HFFc6 (cell line): ENCODE measurements at regions not wholly inside any gene's neighbourhood (a gene's known extent, or its start where the extent isn't known, plus 50 kb on each side); places are given as distances from the start of the nearest gene placed in this dataset.

Source experiments
- DNase-seq: peaks from one replicate; pipeline ENCODE4 v3.0.0-alpha.2; 2018
- H3K27ac Mint-ChIP-seq: 2 replicates; pipeline ENCODE4 v1.8.0; 2020; ENCODE audit warnings: mild to moderate bottlenecking, mixed read lengths
- H3K27me3 Mint-ChIP-seq: 2 replicates; pipeline ENCODE4 v1.8.0; 2021; ENCODE audit warnings: mild to moderate bottlenecking, moderate library complexity, mixed read lengths; ENCODE audit not compliant: insufficient read depth
- H3K36me3 Mint-ChIP-seq: 2 replicates; pipeline ENCODE4 v1.8.0; 2021; ENCODE audit warnings: low read depth, mixed read lengths
- H3K4me1 Mint-ChIP-seq: 2 replicates; pipeline ENCODE4 v1.8.0; 2020; ENCODE audit warnings: low read depth, mixed read lengths
- H3K4me3 Mint-ChIP-seq: 2 replicates; pipeline ENCODE4 v1.8.0; 2020; ENCODE audit warnings: mild to moderate bottlenecking, moderate library complexity, mixed read lengths
- H3K9me3 Mint-ChIP-seq: 2 replicates; pipeline ENCODE4 v1.8.0; 2020; ENCODE audit warnings: mild to moderate bottlenecking, mixed read lengths
- CTCF ChIP-seq: fragments of 200-600 bp; sonication (generic); IDR thresholded peaks from 2 replicates; pipeline ENCODE4 v1.5.0; 2021; ENCODE audit warnings: antibody characterized with exemption, mild to moderate bottlenecking

DNA sequence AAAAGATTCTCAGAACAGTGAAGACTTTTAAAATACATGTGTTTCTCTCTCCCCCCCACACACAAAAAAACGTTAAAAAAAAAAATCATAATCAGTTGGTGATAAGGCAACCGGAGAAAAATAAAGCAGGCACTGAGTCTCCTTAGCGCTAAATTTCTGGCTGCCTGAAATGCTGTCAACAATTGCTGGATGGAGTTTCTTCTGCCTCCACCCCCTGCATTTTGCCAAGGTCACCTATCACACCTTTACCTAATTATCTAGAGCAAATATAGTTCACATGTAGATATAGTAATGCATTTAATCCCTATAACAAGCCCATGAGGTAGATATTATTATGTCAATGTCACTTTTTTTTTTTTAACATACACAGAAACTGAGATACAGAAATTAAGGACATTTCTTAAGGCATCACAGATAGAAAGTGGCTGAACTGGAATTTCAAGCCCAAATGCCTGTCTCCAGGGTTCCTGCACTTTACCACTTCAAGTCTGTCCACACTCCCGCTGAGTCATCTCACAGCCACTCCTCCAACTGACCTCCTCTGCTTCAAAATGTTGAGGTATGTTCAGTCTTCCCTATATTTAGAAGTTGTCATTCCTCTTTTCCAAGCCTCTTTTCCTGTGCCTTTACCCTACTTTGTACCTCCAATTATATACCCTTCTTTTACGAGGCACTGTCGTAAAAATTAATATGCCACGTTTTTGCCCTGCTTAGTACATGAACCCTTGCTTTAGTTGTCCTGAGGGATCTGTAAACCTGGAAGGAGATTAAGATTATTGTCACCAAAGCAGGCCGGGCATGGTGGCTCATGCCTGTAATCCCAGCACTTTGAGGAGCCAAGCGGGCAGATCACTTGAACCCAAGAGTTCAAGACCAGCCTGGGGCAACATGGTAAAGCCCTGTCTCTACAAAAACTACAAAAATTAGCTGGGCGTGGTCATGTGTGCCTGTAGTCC is 72.8 kb upstream of the MPP7 start:
- no peak overlapping the region for H3K27ac Mint-ChIP-seq
- peaks cover 9% of the 10 kb centered on the region for H3K4me1 Mint-ChIP-seq
- H3K9me3 Mint-ChIP-seq, result no peaks in the 10 kb centered on the region
- peaks cover 23% of the 10 kb centered on the region for H3K27me3 Mint-ChIP-seq
- no peaks in the 10 kb centered on the region for H3K36me3 Mint-ChIP-seq
- DNase-seq, result peak; percentile 11
- H3K4me3 Mint-ChIP-seq, result no peak overlapping the region
- TF ChIP-seq CTCF, result no peak

DNA sequence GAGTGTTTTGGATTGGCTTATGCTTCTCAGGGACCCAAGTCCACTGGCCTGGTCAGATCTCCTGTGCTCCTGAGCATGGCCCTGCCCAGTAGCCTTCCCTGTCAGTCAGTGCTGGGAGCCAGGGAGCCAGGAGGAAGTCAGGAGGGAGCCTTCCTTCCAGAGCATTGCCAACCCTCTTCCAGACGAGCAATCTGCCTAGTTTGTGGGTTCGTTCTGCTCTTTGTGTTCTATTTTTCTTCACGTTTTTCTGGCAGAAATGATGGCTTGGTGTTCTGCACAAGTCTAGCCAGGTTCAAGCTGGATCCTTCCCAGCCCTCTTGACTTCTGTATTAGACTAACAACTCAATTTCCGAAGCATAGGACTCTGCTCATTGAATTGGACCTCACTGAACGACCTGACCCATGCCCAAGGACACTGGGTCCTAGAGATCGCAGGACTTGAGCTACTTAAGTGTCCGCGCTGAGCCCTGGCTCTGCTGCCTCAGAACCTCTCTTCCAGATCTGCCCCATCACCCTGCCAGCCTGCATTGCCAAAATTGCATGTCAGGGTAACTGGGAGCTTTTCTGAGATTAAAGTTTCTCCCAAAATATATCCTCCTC is 76.2 kb upstream of the MPP7 start:
- no peak for TF ChIP-seq CTCF
- H3K4me1 Mint-ChIP-seq, result peaks cover 9% of the 10 kb centered on the region
- no peak overlapping the region for H3K27ac Mint-ChIP-seq
- H3K36me3 Mint-ChIP-seq, result no peaks in the 10 kb centered on the region
- no peak overlapping the region for H3K4me3 Mint-ChIP-seq
- no peak for DNase-seq
- H3K9me3 Mint-ChIP-seq, result no peaks in the 10 kb centered on the region
- H3K27me3 Mint-ChIP-seq, result peaks cover 12% of the 10 kb centered on the region

DNA sequence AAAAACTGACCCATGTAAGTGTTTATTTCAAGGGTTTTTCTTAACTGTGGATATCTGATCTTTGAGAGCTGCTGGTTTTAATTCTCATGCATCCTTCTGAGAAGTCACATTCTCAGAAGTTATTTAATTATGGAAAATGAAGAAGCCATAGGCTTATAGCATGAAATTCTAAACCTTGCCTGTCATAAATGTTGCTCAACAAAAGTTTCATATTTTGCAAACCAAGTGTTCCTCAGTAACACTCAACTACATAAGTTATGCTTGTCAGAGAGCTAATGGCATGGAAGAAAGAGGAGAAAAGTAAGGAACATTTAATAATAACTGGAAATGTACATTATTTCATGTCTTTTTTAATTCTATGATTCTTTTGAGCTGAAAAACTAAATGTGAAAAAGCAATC is 78.6 kb upstream of the MPP7 start:
- no peak for DNase-seq
- Mint-ChIP-seq H3K27ac (no peak overlapping the region), H3K27me3 (peaks cover 16% of the 10 kb centered on the region), H3K36me3 (no peaks in the 10 kb centered on the region), H3K4me3 (no peak overlapping the region), H3K4me1 (no peaks in the 10 kb centered on the region), H3K9me3 (no peaks in the 10 kb centered on the region)
- TF ChIP-seq CTCF, result no peak

DNA sequence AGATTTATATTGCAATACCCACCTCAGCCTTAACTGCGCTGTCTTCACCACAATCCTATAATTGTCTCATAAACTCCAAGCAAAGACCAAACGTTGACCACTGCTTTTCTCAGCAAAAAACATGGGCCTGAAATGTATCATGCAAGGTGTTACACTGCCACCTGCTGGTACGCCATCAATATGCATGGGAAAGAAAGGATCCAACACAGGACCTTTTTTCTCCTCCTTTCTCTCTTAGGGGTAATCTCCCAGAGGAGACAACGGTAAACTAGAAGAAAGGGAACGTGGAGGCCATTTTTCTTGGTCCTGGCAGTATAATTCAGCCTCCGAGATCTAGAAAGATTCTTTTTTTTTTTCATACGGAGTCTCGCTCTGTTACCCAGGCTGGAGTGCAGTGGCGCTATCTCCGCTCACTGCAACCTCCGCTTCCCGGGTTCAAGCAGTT is 79.1 kb upstream of the MPP7 start:
- Mint-ChIP-seq H3K27ac (no peak overlapping the region), H3K9me3 (no peaks in the 10 kb centered on the region), H3K36me3 (no peaks in the 10 kb centered on the region), H3K4me3 (no peak overlapping the region), H3K4me1 (no peaks in the 10 kb centered on the region), H3K27me3 (peaks cover 12% of the 10 kb centered on the region)
- TF ChIP-seq CTCF, result peak; percentile 98
- peak; percentile 91 for DNase-seq

DNA sequence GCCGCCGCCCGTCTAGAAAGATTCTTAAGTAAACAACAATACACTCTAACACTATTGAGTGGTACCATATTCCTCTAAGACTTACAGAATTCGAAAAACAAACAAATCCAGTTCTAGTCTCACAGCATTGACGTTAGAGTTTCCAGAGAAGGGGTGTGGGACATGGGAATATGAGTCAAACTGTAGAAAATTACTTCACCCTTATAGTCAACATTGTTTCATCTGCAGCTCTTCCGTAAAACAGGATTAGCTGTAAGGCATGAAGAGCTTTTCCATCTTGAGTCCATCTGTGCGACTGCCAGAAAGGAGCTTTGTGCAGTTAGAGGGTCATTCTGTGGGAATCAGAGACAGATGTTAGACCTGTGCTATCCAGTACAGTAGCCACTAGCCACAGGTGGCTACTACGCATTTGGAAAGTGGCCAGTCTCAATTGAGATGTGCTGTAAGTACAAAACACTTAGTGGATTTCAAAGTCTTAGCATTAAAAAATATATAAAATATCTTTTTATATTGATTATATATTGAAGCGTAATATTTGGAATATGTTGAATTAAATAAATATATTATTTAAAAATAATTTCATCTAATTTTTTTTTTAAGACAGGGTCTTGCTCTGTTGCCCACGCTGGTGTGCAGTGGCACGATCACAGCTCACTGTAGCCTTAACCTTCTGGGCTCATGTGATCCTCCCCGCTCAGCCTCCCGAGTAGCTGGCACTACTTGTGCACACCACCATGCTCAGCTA is 79.8 kb upstream of the MPP7 start:
- DNase-seq, result peak; percentile 0
- H3K4me3 Mint-ChIP-seq, result no peak overlapping the region
- H3K4me1 Mint-ChIP-seq, result no peaks in the 10 kb centered on the region
- H3K27me3 Mint-ChIP-seq, result peaks cover 14% of the 10 kb centered on the region
- no peaks in the 10 kb centered on the region for H3K9me3 Mint-ChIP-seq
- no peak overlapping the region for H3K27ac Mint-ChIP-seq
- no peak for TF ChIP-seq CTCF
- H3K36me3 Mint-ChIP-seq, result no peaks in the 10 kb centered on the region
